ENCODE measurements at regions not wholly inside any gene's neighbourhood (a gene's known extent, or its start where the extent isn't known, plus 50 kb on each side); places are given as distances from the start of the nearest gene placed in this dataset.

DNA sequence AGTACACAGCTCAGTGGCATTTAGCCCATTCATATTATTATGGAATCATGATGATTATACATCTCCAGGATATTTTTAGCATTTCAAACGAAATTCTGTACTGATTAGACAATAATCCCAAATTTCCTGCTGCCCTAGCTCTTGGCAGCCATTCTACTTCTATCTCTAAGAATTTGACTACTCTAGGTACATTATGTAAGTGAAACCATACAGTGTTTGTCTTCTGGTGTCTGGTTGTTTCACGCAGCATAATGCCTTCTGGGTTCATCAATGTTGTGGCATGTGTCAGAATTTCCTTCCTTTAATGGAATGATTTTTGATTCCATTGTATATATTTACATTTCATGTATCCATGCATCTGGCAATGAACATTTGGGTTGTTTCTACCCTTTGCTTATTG is 517.7 kb downstream of the ETS1 start (continued):
- TF ChIP-seq ZBTB33 (IDR thresholded peaks at IDR 0.05; ENCODE audit: borderline replicate concordance, low read depth) = no peak
- TF ChIP-seq NRF1 (IDR thresholded peaks at IDR 0.05; ENCODE audit: low read depth, low read length) = no peak
- no peak for TF ChIP-seq FOSL2 (IDR thresholded peaks at IDR 0.05; ENCODE audit: borderline replicate concordance, low read depth)

DNA sequence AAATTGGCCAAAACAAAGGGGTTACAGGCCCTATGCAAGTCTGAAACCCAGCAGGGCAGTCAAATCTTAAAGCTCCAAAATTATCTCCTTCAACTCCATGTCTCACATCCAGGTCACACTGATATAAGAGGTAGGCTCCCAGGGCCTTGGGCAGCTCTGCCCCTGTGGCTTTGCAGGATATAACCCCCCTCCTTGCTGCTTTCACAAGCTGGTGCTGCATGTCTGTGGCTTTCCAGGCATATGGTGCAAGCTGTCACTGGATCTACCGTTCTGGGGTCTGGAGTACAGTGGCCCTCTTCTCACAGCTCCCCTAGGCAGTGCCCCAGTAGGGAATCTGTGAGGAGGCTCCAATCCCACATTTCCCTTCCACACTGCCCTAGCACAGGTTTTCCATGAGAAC is 519.6 kb downstream of the ETS1 start:
- H3K27ac ChIP-seq (ENCODE audit: low read depth in 2 of 2, low read length in 1 of 2) = no peak overlapping the region
- POLR2A ChIA-PET = no interaction called here
- H4K20me1 ChIP-seq (ENCODE audit: insufficient read depth) = no peaks in the 10 kb centered on the region
- no peaks in the 10 kb centered on the region for H3K4me1 ChIP-seq (ENCODE audit: control insufficient read depth in 1 of 2, insufficient read depth in 2 of 2, low read depth in 1 of 2, low read length in 1 of 2)
- H3K9me2 ChIP-seq = no peaks in the 10 kb centered on the region
- no peak overlapping the region for H3K4me2 ChIP-seq
- H3K9ac ChIP-seq = no peak overlapping the region
- no peaks in the 10 kb centered on the region for H3K27me3 ChIP-seq (ENCODE audit: insufficient read depth)
- no peaks in the 10 kb centered on the region for H3K9me3 ChIP-seq
- 80% methylated on average over 1 of the region's 1 CpG for WGBS (ENCODE audit: low lambda C conversion rate)
- CTCF ChIA-PET = interaction anchor here (1.1 kb wide), 1 partner anchor 90 kb away, joined by 3 read pairs; no protein-coding TSS in a partner anchor
- DNase-seq = no peak
- H2AFZ ChIP-seq (ENCODE audit: low read depth) = no peak overlapping the region
- H3K36me3 ChIP-seq (replicated peaks in 1 of 2; ENCODE audit: control insufficient read depth in 1 of 2, insufficient read depth in 2 of 2, low read length in 1 of 2) = no peaks in the 10 kb centered on the region
- no peaks in the 10 kb centered on the region for H3K79me2 ChIP-seq (ENCODE audit: insufficient read depth)
- H3K4me3 ChIP-seq (ENCODE audit: low read depth in 2 of 2, low read length in 1 of 2) = no peak overlapping the region
- TF ChIP-seq SMC3 (IDR thresholded peaks at IDR 0.05; ENCODE audit: low read depth, low read length) (no peak), RFX5 (IDR thresholded peaks at IDR 0.05; ENCODE audit: low read length) (no peak), FOXJ3 (CRISPR knock-in tag; IDR thresholded peaks at IDR 0.05) (no peak), EP300 (IDR thresholded peaks at IDR 0.05; ENCODE audit: borderline replicate concordance in 1 of 2, low read depth in 1 of 2, low read length in 1 of 2) (no peak), NFIC (IDR thresholded peaks at IDR 0.05; ENCODE audit: borderline replicate concordance) (no peak), FOSL2 (IDR thresholded peaks at IDR 0.05; ENCODE audit: borderline replicate concordance, low read depth) (no peak), MXI1 (IDR thresholded peaks at IDR 0.05; ENCODE audit: low read depth, low read length) (no peak)
- H3F3A ChIP-seq (replicated peaks; ENCODE audit: insufficient read depth) = no peaks in the 10 kb centered on the region

DNA sequence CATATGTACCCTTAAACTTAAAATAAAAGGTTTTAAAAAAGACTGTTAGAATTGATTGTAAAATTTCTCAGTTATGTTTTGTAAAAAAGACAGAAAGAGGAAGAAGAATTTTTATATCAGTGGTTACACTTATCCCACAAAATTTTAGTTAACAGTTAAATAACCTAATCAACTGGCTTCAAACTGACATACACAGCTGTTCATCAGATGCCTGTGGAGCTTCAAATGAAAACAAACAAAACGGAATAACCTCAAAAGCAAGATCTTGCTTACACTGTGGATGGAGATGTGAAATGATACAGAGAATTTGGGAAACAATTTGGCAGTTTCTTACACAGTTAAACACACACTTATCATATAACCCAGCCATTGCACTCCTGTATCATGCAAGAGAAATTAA is 521.0 kb downstream of the ETS1 start:
- H3K4me1 ChIP-seq (ENCODE audit: control insufficient read depth in 1 of 2, insufficient read depth in 2 of 2, low read depth in 1 of 2, low read length in 1 of 2) = peaks cover 0 to 1% of the 10 kb centered on the region in 2 experiments; a peak in 1 of 4 replicates
- no peaks in the 10 kb centered on the region for H3K36me3 ChIP-seq (replicated peaks in 1 of 2; ENCODE audit: control insufficient read depth in 1 of 2, insufficient read depth in 2 of 2, low read length in 1 of 2)
- no peaks in the 10 kb centered on the region for H3F3A ChIP-seq (replicated peaks; ENCODE audit: insufficient read depth)
- ChIA-PET CTCF (interaction anchor here (1.8 kb wide), 1 partner anchor 91 kb away, joined by 6 read pairs; no protein-coding TSS in a partner anchor), POLR2A (no interaction called here)
- 61% methylated on average over 1 of the region's 1 CpG for WGBS (ENCODE audit: low lambda C conversion rate)
- no peaks in the 10 kb centered on the region for H3K79me2 ChIP-seq (ENCODE audit: insufficient read depth)
- no peak overlapping the region for H3K9ac ChIP-seq
- H3K9me3 ChIP-seq = no peaks in the 10 kb centered on the region
- H3K4me3 ChIP-seq (ENCODE audit: low read depth in 2 of 2, low read length in 1 of 2) = no peak overlapping the region
- no peak for DNase-seq
- no peak overlapping the region for H3K4me2 ChIP-seq
- H2AFZ ChIP-seq (ENCODE audit: low read depth) = no peak overlapping the region
- H4K20me1 ChIP-seq (ENCODE audit: insufficient read depth) = no peaks in the 10 kb centered on the region
- H3K9me2 ChIP-seq = no peaks in the 10 kb centered on the region
- no peak for TF ChIP-seq SIN3A (IDR thresholded peaks at IDR 0.05; ENCODE audit: borderline replicate concordance, low read depth, low read length)
- no peak for TF ChIP-seq MXI1 (IDR thresholded peaks at IDR 0.05; ENCODE audit: low read depth, low read length)
- no peak for TF ChIP-seq RFX5 (IDR thresholded peaks at IDR 0.05; ENCODE audit: low read length)
- no peak for TF ChIP-seq NFIC (IDR thresholded peaks at IDR 0.05; ENCODE audit: borderline replicate concordance)
- no peak for TF ChIP-seq TAF1 (IDR thresholded peaks at IDR 0.05; ENCODE audit: borderline replicate concordance, low read depth, low read length)
- H3K27me3 ChIP-seq (ENCODE audit: insufficient read depth) = no peaks in the 10 kb centered on the region
- H3K27ac ChIP-seq (ENCODE audit: low read depth in 2 of 2, low read length in 1 of 2) = no peak overlapping the region

Data from SK-N-SH (cell line).